ENCODE measurements at regions not wholly inside any gene's neighbourhood (a gene's known extent, or its start where the extent isn't known, plus 50 kb on each side); places are given as distances from the start of the nearest gene placed in this dataset.

GRCh38 chr2:142675398-142675797 lies 202.1 kb upstream of the KYNU start:
- ChIA-PET CTCF (no interaction called here), POLR2A (no interaction called here)
- no peak for DNase-seq (ENCODE audit: extremely low spot score)
- TF ChIP-seq ZNF384 (IDR thresholded peaks at IDR 0.05) (no peak), PKNOX1 (IDR thresholded peaks at IDR 0.05) (no peak), BHLHE40 (IDR thresholded peaks at IDR 0.05; ENCODE audit: borderline replicate concordance) (no peak), ELF4 (IDR thresholded peaks at IDR 0.05) (no peak), L3MBTL2 (conservative IDR thresholded peaks at IDR 0.05) (no peak), SUZ12 (IDR thresholded peaks at IDR 0.05) (no peak), LEF1 (IDR thresholded peaks at IDR 0.05; ENCODE audit: borderline replicate concordance) (no peak), FOXK2 (IDR thresholded peaks at IDR 0.05) (no peak), FOXA1 (IDR thresholded peaks at IDR 0.05) (no peak), FOXM1 (IDR thresholded peaks at IDR 0.05; ENCODE audit: borderline replicate concordance) (no peak), ARNT (IDR thresholded peaks at IDR 0.05) (no peak), HDGF (IDR thresholded peaks at IDR 0.05; ENCODE audit: borderline replicate concordance) (no peak), NFRKB (IDR thresholded peaks at IDR 0.05) (no peak), TARDBP (IDR thresholded peaks at IDR 0.05) (no peak), SP1 (IDR thresholded peaks at IDR 0.05) (no peak), CTBP1 (IDR thresholded peaks at IDR 0.05; ENCODE audit: borderline replicate concordance) (no peak)

- DNase-seq (ENCODE audit: extremely low spot score), result no peak
- ChIA-PET CTCF (no interaction called here), POLR2A (no interaction called here)
- TF ChIP-seq SP1 (IDR thresholded peaks at IDR 0.05) (no peak), ELF4 (IDR thresholded peaks at IDR 0.05) (no peak), LEF1 (IDR thresholded peaks at IDR 0.05; ENCODE audit: borderline replicate concordance) (no peak), FOXK2 (IDR thresholded peaks at IDR 0.05) (no peak), CTBP1 (IDR thresholded peaks at IDR 0.05; ENCODE audit: borderline replicate concordance) (no peak), SUZ12 (IDR thresholded peaks at IDR 0.05) (no peak), ZNF384 (IDR thresholded peaks at IDR 0.05) (no peak), FOXA1 (IDR thresholded peaks at IDR 0.05) (no peak), NFRKB (IDR thresholded peaks at IDR 0.05) (no peak), ARNT (IDR thresholded peaks at IDR 0.05) (no peak), L3MBTL2 (conservative IDR thresholded peaks at IDR 0.05) (no peak), PKNOX1 (IDR thresholded peaks at IDR 0.05) (no peak)
Observed at GRCh38 chr2:142673836-142674235, 203.6 kb upstream of the KYNU start.

GRCh38 chr2:142672698-142673097 lies 204.8 kb upstream of the KYNU start:
- CTCF ChIA-PET, result no interaction called here
- POLR2A ChIA-PET, result no interaction called here
- DNase-seq (ENCODE audit: extremely low spot score), result no peak
- TF ChIP-seq FOXK2 (IDR thresholded peaks at IDR 0.05), result no peak
- no peak for TF ChIP-seq PKNOX1 (IDR thresholded peaks at IDR 0.05)
- no peak for TF ChIP-seq SP1 (IDR thresholded peaks at IDR 0.05)
- no peak for TF ChIP-seq BHLHE40 (IDR thresholded peaks at IDR 0.05; ENCODE audit: borderline replicate concordance)
- no peak for TF ChIP-seq ZNF384 (IDR thresholded peaks at IDR 0.05)
- no peak for TF ChIP-seq ARNT (IDR thresholded peaks at IDR 0.05)
- TF ChIP-seq NFRKB (IDR thresholded peaks at IDR 0.05), result no peak
- TF ChIP-seq TARDBP (IDR thresholded peaks at IDR 0.05), result no peak
- TF ChIP-seq SUZ12 (IDR thresholded peaks at IDR 0.05), result no peak
- TF ChIP-seq FOXA1 (IDR thresholded peaks at IDR 0.05), result no peak
- TF ChIP-seq LEF1 (IDR thresholded peaks at IDR 0.05; ENCODE audit: borderline replicate concordance), result no peak
- no peak for TF ChIP-seq CTBP1 (IDR thresholded peaks at IDR 0.05; ENCODE audit: borderline replicate concordance)

- ChIA-PET POLR2A (no interaction called here), CTCF (interaction anchor here (0.6 kb wide), 1 partner anchor 1793 kb away, joined by 3 read pairs; no protein-coding TSS in a partner anchor)
- no peak for DNase-seq (ENCODE audit: extremely low spot score)
- TF ChIP-seq FOXM1 (IDR thresholded peaks at IDR 0.05; ENCODE audit: borderline replicate concordance), result no peak
- no peak for TF ChIP-seq FOXA1 (IDR thresholded peaks at IDR 0.05)
- no peak for TF ChIP-seq ELF4 (IDR thresholded peaks at IDR 0.05)
- no peak for TF ChIP-seq BHLHE40 (IDR thresholded peaks at IDR 0.05; ENCODE audit: borderline replicate concordance)
- TF ChIP-seq SP1 (IDR thresholded peaks at IDR 0.05), result no peak
- no peak for TF ChIP-seq HDGF (IDR thresholded peaks at IDR 0.05; ENCODE audit: borderline replicate concordance)
- TF ChIP-seq NFRKB (IDR thresholded peaks at IDR 0.05), result no peak
- no peak for TF ChIP-seq LEF1 (IDR thresholded peaks at IDR 0.05; ENCODE audit: borderline replicate concordance)
- peak; percentile 87 for TF ChIP-seq PKNOX1 (IDR thresholded peaks at IDR 0.05)
- TF ChIP-seq TARDBP (IDR thresholded peaks at IDR 0.05), result no peak
- TF ChIP-seq CTBP1 (IDR thresholded peaks at IDR 0.05; ENCODE audit: borderline replicate concordance), result peak; percentile 73
Observed at GRCh38 chr2:142670362-142670761, 207.1 kb upstream of the KYNU start.

GRCh38 chr2:142668420-142668819 lies 209.0 kb upstream of the KYNU start:
- ChIA-PET POLR2A (no interaction called here), CTCF (no interaction called here)
- peak; percentile 14 for DNase-seq (ENCODE audit: extremely low spot score)
- TF ChIP-seq FOXA1 (IDR thresholded peaks at IDR 0.05) (no peak), SP1 (IDR thresholded peaks at IDR 0.05) (no peak), CTBP1 (IDR thresholded peaks at IDR 0.05; ENCODE audit: borderline replicate concordance) (peak; percentile 77), ARNT (IDR thresholded peaks at IDR 0.05) (peak; percentile 39; the same call in 1 of the 2 replicates), L3MBTL2 (conservative IDR thresholded peaks at IDR 0.05) (no peak), PKNOX1 (IDR thresholded peaks at IDR 0.05) (peak; percentile 34; the same call in 1 of the 2 replicates), SUZ12 (IDR thresholded peaks at IDR 0.05) (no peak), NFRKB (IDR thresholded peaks at IDR 0.05) (no peak), LEF1 (IDR thresholded peaks at IDR 0.05; ENCODE audit: borderline replicate concordance) (no peak; the same call in 1 of the 2 replicates), FOXK2 (IDR thresholded peaks at IDR 0.05) (no peak), ELF4 (IDR thresholded peaks at IDR 0.05) (no peak), BHLHE40 (IDR thresholded peaks at IDR 0.05; ENCODE audit: borderline replicate concordance) (no peak)
